ENCODE measurements at regions not wholly inside any gene's neighbourhood (a gene's known extent, or its start where the extent isn't known, plus 50 kb on each side); places are given as distances from the start of the nearest gene placed in this dataset.
A peak's percentile ranks its signal among the peaks of the same experiment; 100 is the strongest.

DNA sequence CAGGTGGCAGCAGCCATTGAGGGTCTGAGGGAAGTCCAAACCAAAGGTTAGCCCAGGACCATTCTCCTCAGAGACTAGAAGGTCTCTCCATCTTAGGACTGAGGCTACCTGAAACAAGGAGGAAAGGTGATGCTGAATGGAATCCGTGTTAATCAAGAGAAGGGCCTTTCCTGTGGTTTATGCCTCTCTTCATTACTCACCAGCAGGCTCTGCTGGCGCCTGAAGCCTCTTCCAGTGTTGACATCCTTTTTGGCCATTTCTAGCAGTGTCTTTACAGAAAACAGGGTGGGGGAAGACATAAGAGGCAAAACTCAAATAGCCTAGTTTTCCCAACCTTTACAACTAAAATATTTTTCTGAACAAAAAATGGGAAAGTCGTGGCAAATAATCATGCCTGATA is 98.0 kb downstream of the ENC1 start:
- no peak for TF ChIP-seq FOS (IDR thresholded peaks at IDR 0.05; ENCODE audit: borderline replicate concordance, insufficient read depth, low read length)
- TF ChIP-seq, protein P1, sequence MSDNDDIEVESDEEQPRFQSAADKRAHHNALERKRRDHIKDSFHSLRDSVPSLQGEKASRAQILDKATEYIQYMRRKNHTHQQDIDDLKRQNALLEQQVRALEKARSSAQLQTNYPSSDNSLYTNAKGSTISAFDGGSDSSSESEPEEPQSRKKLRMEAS (IDR thresholded peaks at IDR 0.05; ENCODE audit: insufficient read depth, insufficient read length) = no peak
- TF ChIP-seq GATA2 (IDR thresholded peaks at IDR 0.05; ENCODE audit: insufficient read depth, insufficient read length, low read depth, low read length) = no peak
- no peak for TF ChIP-seq POLR2AphosphoS5 (IDR thresholded peaks at IDR 0.05; ENCODE audit: insufficient read depth, low read depth, low read length)
- TF ChIP-seq JUN (IDR thresholded peaks at IDR 0.05; ENCODE audit: borderline replicate concordance, insufficient read depth, insufficient read length, low read depth) = no peak
- TF ChIP-seq POLR2A (IDR thresholded peaks at IDR 0.05; ENCODE audit: low read depth, low read length) = no peak
- TF ChIP-seq EZH2 (IDR thresholded peaks at IDR 0.05; ENCODE audit: borderline replicate concordance, low read depth, low read length, severe bottlenecking) = no peak
- TF ChIP-seq, protein P2, sequence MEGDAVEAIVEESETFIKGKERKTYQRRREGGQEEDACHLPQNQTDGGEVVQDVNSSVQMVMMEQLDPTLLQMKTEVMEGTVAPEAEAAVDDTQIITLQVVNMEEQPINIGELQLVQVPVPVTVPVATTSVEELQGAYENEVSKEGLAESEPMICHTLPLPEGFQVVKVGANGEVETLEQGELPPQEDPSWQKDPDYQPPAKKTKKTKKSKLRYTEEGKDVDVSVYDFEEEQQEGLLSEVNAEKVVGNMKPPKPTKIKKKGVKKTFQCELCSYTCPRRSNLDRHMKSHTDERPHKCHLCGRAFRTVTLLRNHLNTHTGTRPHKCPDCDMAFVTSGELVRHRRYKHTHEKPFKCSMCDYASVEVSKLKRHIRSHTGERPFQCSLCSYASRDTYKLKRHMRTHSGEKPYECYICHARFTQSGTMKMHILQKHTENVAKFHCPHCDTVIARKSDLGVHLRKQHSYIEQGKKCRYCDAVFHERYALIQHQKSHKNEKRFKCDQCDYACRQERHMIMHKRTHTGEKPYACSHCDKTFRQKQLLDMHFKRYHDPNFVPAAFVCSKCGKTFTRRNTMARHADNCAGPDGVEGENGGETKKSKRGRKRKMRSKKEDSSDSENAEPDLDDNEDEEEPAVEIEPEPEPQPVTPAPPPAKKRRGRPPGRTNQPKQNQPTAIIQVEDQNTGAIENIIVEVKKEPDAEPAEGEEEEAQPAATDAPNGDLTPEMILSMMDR (IDR thresholded peaks at IDR 0.05; ENCODE audit: extremely low read depth in 1 of 2, insufficient read depth in 1 of 2, low read depth in 1 of 2, low read length in 2 of 2) = no peak
- no peak for TF ChIP-seq MYC (IDR thresholded peaks at IDR 0.05; ENCODE audit: low read depth, low read length)
- CTCF ChIA-PET = interaction anchor here (1.0 to 2.5 kb wide), 6 partner anchors 12 to 640 kb away, joined by 3 to 10 read pairs (median 4); partner anchors contain the start of gene ENC1
- no peak overlapping the region for H2AFZ ChIP-seq (ENCODE audit: low read depth, low read length)
- no peaks in the 10 kb centered on the region for H3K27me3 ChIP-seq (ENCODE audit: control insufficient read depth in 2 of 2, insufficient read depth in 2 of 2, low read length in 2 of 2)
- no peaks in the 10 kb centered on the region for H3K9me1 ChIP-seq (replicated peaks; ENCODE audit: control insufficient read depth, extremely low read depth, insufficient read depth, low read length)
- no peak for FAIRE-seq
- BruUV-seq (replicated peaks) = no TSS peak
- dilution Hi-C loops (cut with MboI; ENCODE audit: extremely low pct_ligation_motif_present, low sequenced_read_pairs) (no loop called here), intact Hi-C loops (cut with micrococcal nuclease) (loop anchor here (2.0 to 5.0 kb wide), 2 partner anchors 52 to 130 kb away; no protein-coding TSS in a partner anchor)
- DNase-seq (ENCODE audit: low read depth, low spot score) = peak; percentile 31
- H3K79me2 ChIP-seq (ENCODE audit: control insufficient read depth, insufficient read depth, low read length) = no peaks in the 10 kb centered on the region
- no peak overlapping the region for H3K27ac ChIP-seq (ENCODE audit: insufficient read depth, low read depth, low read length)
- no peaks in the 10 kb centered on the region for H4K20me1 ChIP-seq (replicated peaks; ENCODE audit: control insufficient read depth, extremely low read depth, insufficient read depth, low read length)
- no peak overlapping the region for H3K4me2 ChIP-seq (ENCODE audit: insufficient read depth, low read length)
- no peaks in the 10 kb centered on the region for H3K36me3 ChIP-seq (ENCODE audit: control insufficient read depth in 2 of 2, extremely low read depth in 1 of 2, insufficient read depth in 2 of 2, low read length in 2 of 2)
- H3K9ac ChIP-seq (replicated peaks; ENCODE audit: extremely low read depth, insufficient read depth, low read length) = no peak overlapping the region
- H3K4me1 ChIP-seq (ENCODE audit: control insufficient read depth, extremely low read depth, insufficient read depth, low read length) = peaks cover 17% of the 10 kb centered on the region
- H3K4me3 ChIP-seq (replicated peaks in 1 of 3; ENCODE audit: insufficient read depth in 1 of 3, low read depth in 1 of 3, low read length in 3 of 3) = no peak overlapping the region
- no peaks in the 10 kb centered on the region for H3K9me3 ChIP-seq (replicated peaks; ENCODE audit: control insufficient read depth, insufficient read depth, low read length)
- POLR2A ChIA-PET = interaction anchor here (1.3 kb wide), 1 partner anchor 98 kb away, joined by 9 read pairs; the partner anchor contains the start of gene ENC1

Data from endothelial cell of umbilical vein (primary cell).